ENCODE measurements at regions not wholly inside any gene's neighbourhood (a gene's known extent, or its start where the extent isn't known, plus 50 kb on each side); places are given as distances from the start of the nearest gene placed in this dataset.

- H3K4me1 ChIP-seq, result peaks cover 0 to 29% (median 18%) of the 10 kb centered on the region in 4 donors
- WGBS, 2 donors, result 81 to 89% methylated on average over 5 of the region's 5 CpGs
- TF ChIP-seq POLR2A (IDR thresholded peaks at IDR 0.05) (no peak), POLR2AphosphoS5 (IDR thresholded peaks at IDR 0.05) (peak in 1 of 4 donors; percentile 10)
- intact Hi-C loops (cut with DNase I), result no loop called here
- H3K4me3 ChIP-seq, result no peak overlapping the region
- no peaks in the 10 kb centered on the region for H3K36me3 ChIP-seq
- DNase-seq, result no peak
- no peaks in the 10 kb centered on the region for H3K9me3 ChIP-seq
- peak overlapping the region in 1 of 4 donors; percentile 14 for H3K27ac ChIP-seq
- H3K27me3 ChIP-seq, result no peaks in the 10 kb centered on the region
Observed at GRCh38 chr10:51020200-51020599, 54.1 kb upstream of the PRKG1 start.

DNA sequence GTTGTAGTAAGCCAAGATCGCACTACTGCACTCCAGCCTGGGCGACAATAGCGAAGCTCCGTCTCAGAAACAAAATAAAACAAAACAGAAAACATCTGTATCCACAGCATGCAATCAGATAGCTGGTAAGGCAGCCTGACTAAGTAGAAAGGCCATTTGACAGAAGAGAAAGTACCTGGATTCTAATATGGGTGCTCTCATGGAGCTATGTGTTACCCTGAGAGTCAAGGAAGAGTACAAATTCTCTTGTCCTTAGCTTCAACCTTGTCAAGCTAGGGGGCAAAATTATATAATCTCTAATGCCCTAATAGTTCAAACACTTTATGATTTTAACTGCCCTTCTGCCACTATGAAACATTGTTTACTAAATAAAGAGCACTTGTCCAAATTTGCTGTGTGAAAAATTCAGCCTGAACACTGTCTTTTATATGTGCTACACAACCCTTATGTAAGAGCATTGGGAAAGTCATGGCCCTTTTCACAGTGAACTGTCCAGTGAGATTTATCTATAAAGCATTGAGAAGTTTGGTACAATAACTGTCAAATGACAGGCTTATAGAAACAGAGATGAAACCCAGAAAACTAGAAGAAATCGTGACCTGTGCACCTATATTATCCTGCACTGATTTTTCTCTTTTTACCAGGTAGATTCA is 51.2 kb upstream of the PRKG1 start:
- H3K4me3 ChIP-seq, result no peak overlapping the region
- peaks cover 0 to 35% (median 18%) of the 10 kb centered on the region in 4 donors for H3K4me1 ChIP-seq
- no peaks in the 10 kb centered on the region for H3K9me3 ChIP-seq
- peak overlapping the region; percentile 14 to 42 (median 24) for H3K27ac ChIP-seq
- H3K27me3 ChIP-seq, result no peaks in the 10 kb centered on the region
- intact Hi-C loops (cut with DNase I), result no loop called here
- no peak for DNase-seq
- 88 to 96% methylated on average over 5 of the region's 5 CpGs for WGBS, 2 donors
- H3K36me3 ChIP-seq, result no peaks in the 10 kb centered on the region
- TF ChIP-seq POLR2A (IDR thresholded peaks at IDR 0.05) (no peak), EP300 (IDR thresholded peaks at IDR 0.05) (no peak), POLR2AphosphoS5 (IDR thresholded peaks at IDR 0.05) (no peak)
- TF ChIP-seq, protein P1, sequence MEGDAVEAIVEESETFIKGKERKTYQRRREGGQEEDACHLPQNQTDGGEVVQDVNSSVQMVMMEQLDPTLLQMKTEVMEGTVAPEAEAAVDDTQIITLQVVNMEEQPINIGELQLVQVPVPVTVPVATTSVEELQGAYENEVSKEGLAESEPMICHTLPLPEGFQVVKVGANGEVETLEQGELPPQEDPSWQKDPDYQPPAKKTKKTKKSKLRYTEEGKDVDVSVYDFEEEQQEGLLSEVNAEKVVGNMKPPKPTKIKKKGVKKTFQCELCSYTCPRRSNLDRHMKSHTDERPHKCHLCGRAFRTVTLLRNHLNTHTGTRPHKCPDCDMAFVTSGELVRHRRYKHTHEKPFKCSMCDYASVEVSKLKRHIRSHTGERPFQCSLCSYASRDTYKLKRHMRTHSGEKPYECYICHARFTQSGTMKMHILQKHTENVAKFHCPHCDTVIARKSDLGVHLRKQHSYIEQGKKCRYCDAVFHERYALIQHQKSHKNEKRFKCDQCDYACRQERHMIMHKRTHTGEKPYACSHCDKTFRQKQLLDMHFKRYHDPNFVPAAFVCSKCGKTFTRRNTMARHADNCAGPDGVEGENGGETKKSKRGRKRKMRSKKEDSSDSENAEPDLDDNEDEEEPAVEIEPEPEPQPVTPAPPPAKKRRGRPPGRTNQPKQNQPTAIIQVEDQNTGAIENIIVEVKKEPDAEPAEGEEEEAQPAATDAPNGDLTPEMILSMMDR (IDR thresholded peaks at IDR 0.05), result no peak

DNA sequence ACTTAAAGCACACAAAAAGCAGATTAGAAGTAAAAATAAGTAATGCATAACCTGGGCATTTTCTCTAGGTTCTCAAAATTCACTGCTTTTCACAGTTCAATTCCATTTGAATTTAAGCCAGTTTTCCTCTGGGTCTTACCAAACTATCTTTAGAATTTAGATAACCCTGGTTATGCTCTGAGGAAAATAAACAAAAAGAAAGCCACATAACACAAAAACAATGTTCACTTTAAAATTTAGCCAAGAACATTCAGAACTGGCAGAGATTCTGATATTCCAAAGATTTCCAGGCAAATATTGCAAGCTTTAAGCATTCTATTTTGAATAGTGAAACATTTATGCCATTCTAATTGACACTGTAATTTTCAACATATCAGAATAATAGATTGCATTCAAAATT is 50.7 kb upstream of the PRKG1 start:
- Histone ChIP-seq H3K27ac (peak overlapping the region; percentile 14 to 42 (median 24)), H3K4me1 (peaks cover 0 to 41% (median 23%) of the 10 kb centered on the region in 4 donors), H3K4me3 (no peak overlapping the region), H3K9me3 (no peaks in the 10 kb centered on the region), H3K27me3 (no peaks in the 10 kb centered on the region), H3K36me3 (no peaks in the 10 kb centered on the region)
- intact Hi-C loops (cut with DNase I), result no loop called here
- no peak for TF ChIP-seq POLR2AphosphoS5 (IDR thresholded peaks at IDR 0.05)
- TF ChIP-seq EP300 (IDR thresholded peaks at IDR 0.05), result no peak
- no peak for TF ChIP-seq POLR2A (IDR thresholded peaks at IDR 0.05)
- TF ChIP-seq, protein P1 (IDR thresholded peaks at IDR 0.05), result no peak
- DNase-seq, result no peak

All from sigmoid colon (tissue), 6 donors.